T47D (cell line): ENCODE measurements at regions not wholly inside any gene's neighbourhood (a gene's known extent, or its start where the extent isn't known, plus 50 kb on each side); places are given as distances from the start of the nearest gene placed in this dataset.

ENCODE experiments used
- DNase-seq, 2 experiments: peaks; one replicate each; pipeline versions ENCODE4 v3.0.0 to v3.0.0-alpha.2; 2011 to 2012; ENCODE audit warnings: low read depth in 1 of 2, low spot score in 1 of 2
- JUND ChIP-seq: IDR thresholded peaks from 2 replicates; pipeline ENCODE4 v1.6.1; 2012; ENCODE audit warnings: low read depth
- in situ Hi-C: cut with HindIII; loops from 2 replicates; pipeline ENCODE4 v1.10.0; 2016; ENCODE audit warnings: low sequenced_read_pairs, low pct_unique_long_range_greater_than_20kb

GRCh38 chr18:61738488-61738887 lies 154.3 kb downstream of the RNF152 start:
- TF ChIP-seq JUND, result no peak
- DNase-seq, result no peak
- in situ Hi-C loops, result no loop called here

- TF ChIP-seq JUND, result no peak
- in situ Hi-C loops, result no loop called here
- no peak for DNase-seq
These were observed 154.8 kb downstream of the RNF152 start for GRCh38 chr18:61738042-61738441.

GRCh38 chr18:61736133-61736532 lies 156.7 kb downstream of the RNF152 start:
- in situ Hi-C loops, result no loop called here
- TF ChIP-seq JUND, result no peak
- no peak for DNase-seq

- in situ Hi-C loops, result no loop called here
- DNase-seq, result no peak
- TF ChIP-seq JUND, result no peak
These were observed 157.2 kb downstream of the RNF152 start for GRCh38 chr18:61735564-61736102.

- in situ Hi-C loops, result no loop called here
- DNase-seq, result no peak
These were observed 158.4 kb downstream of the RNF152 start for GRCh38 chr18:61734396-61734795.

GRCh38 chr18:61732854-61733253 lies 160.0 kb downstream of the RNF152 start:
- TF ChIP-seq JUND, result no peak
- in situ Hi-C loops, result no loop called here

More at GRCh38 chr18:61734396-61734795, 158.4 kb downstream of the RNF152 start:
- TF ChIP-seq JUND, result no peak

GRCh38 chr18:61731693-61732376 lies 161.0 kb downstream of the RNF152 start:
- in situ Hi-C loops, result no loop called here
- DNase-seq, result no peak
- no peak for TF ChIP-seq JUND

More at GRCh38 chr18:61732854-61733253, 160.0 kb downstream of the RNF152 start:
- no peak for DNase-seq

- DNase-seq, result no peak
- TF ChIP-seq JUND, result no peak
- in situ Hi-C loops, result no loop called here
These were observed 161.6 kb downstream of the RNF152 start for GRCh38 chr18:61731178-61731577.

GRCh38 chr18:61729322-61729721 lies 163.5 kb downstream of the RNF152 start:
- TF ChIP-seq JUND, result no peak
- in situ Hi-C loops, result no loop called here
- DNase-seq, result no peak

- no peak for TF ChIP-seq JUND
- DNase-seq, result no peak
- in situ Hi-C loops, result no loop called here
These were observed 165.3 kb downstream of the RNF152 start for GRCh38 chr18:61727241-61728193.

- in situ Hi-C loops, result no loop called here
- no peak for DNase-seq
These were observed 168.3 kb downstream of the RNF152 start for GRCh38 chr18:61724532-61724931.

GRCh38 chr18:61722247-61722646 lies 170.6 kb downstream of the RNF152 start:
- no peak for DNase-seq
- TF ChIP-seq JUND, result no peak
- in situ Hi-C loops, result no loop called here

More at GRCh38 chr18:61724532-61724931, 168.3 kb downstream of the RNF152 start:
- no peak for TF ChIP-seq JUND

- in situ Hi-C loops, result no loop called here
- DNase-seq, result no peak
- TF ChIP-seq JUND, result no peak
These were observed 172.3 kb downstream of the RNF152 start for GRCh38 chr18:61720496-61720895.
